ENCODE measurements at regions not wholly inside any gene's neighbourhood (a gene's known extent, or its start where the extent isn't known, plus 50 kb on each side); places are given as distances from the start of the nearest gene placed in this dataset.

DNA sequence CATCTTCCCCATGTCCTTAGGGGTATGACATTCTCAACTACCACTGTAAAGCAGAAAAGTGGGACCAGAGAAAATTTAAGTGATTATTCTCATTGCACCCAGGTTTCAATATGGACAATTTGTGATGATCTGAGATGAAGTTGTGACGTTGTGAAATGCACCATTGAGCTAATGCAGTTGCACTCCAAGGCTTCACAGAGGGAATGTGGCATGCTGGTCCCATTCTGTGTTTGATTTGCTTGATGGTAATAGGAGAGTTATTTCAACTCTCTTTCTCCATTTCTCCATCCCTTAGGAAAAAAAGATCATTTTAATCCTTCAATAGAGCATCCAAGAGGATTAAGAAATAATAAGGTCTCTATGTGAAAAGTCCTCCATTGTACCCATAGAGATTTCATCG, 136.6 kb downstream of the SLC30A10 start:
- Mint-ChIP-seq H3K4me1 (no peaks in the 10 kb centered on the region), H3K27me3 (no peaks in the 10 kb centered on the region), H3K9me3 (no peaks in the 10 kb centered on the region), H3K36me3 (no peaks in the 10 kb centered on the region), H3K4me3 (no peak overlapping the region), H3K27ac (no peak overlapping the region)
- CTCF ChIA-PET, result no interaction called here
- DNase-seq, result no peak

DNA sequence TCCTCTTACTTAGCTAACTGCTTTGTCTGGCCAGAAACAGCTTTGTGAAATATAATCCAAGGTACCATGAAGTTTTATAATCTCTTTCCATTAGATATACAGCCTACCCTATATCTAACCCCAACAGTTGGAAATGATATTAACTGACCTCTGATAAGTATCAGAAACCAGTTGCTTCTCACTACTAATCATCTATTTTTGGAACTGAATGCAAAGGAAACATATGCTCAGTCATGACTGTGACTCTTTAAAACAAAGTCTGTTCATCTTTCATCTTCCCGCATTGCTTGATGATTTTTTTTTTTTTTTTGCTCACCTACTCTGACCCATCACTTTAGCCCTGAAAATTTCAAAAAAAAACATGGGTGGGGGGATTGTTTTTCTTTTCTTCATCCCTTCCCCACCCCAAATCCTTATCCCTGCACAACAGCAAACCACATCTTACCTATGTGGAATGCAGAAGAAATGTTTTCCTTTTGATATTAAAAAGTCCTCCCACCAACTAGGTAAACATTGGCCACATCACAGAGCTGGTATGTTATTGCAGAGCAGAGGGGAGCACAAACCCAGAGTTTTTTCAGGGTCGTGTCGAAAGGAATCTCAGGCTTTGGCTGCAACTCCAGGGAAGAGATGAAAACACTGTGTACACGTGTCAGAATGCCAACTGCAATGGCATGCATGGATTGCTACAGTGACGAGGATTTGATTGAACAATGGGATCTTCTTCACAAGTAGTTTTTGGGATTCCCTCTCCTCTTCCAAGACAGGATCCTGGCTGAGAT, 137.3 kb downstream of the SLC30A10 start:
- Mint-ChIP-seq H3K9me3 (no peaks in the 10 kb centered on the region), H3K36me3 (no peaks in the 10 kb centered on the region), H3K27me3 (no peaks in the 10 kb centered on the region), H3K4me3 (no peak overlapping the region), H3K4me1 (no peaks in the 10 kb centered on the region), H3K27ac (no peak overlapping the region)
- CTCF ChIA-PET, result no interaction called here
- DNase-seq, result no peak

- no peak for DNase-seq
- H3K27ac Mint-ChIP-seq, result no peak overlapping the region
- no peaks in the 10 kb centered on the region for H3K4me1 Mint-ChIP-seq
- no peaks in the 10 kb centered on the region for H3K9me3 Mint-ChIP-seq
- no peak overlapping the region for H3K4me3 Mint-ChIP-seq
- CTCF ChIA-PET, result no interaction called here
- H3K36me3 Mint-ChIP-seq, result no peaks in the 10 kb centered on the region
- H3K27me3 Mint-ChIP-seq, result no peaks in the 10 kb centered on the region
Measured at GRCh38 chr1:219788700-219789099, 139.7 kb downstream of the SLC30A10 start.

GRCh38 chr1:219788091-219788490, 140.3 kb downstream of the SLC30A10 start:
- no peaks in the 10 kb centered on the region for H3K4me1 Mint-ChIP-seq
- H3K9me3 Mint-ChIP-seq, result no peaks in the 10 kb centered on the region
- H3K36me3 Mint-ChIP-seq, result no peaks in the 10 kb centered on the region
- H3K4me3 Mint-ChIP-seq, result no peak overlapping the region
- CTCF ChIA-PET, result no interaction called here
- no peaks in the 10 kb centered on the region for H3K27me3 Mint-ChIP-seq
- H3K27ac Mint-ChIP-seq, result no peak overlapping the region
- no peak for DNase-seq

- CTCF ChIA-PET, result no interaction called here
Measured at GRCh38 chr1:219784660-219785381, 143.5 kb downstream of the SLC30A10 start.

GRCh38 chr1:219783605-219784235, 144.6 kb downstream of the SLC30A10 start:
- no peaks in the 10 kb centered on the region for H3K4me1 Mint-ChIP-seq
- H3K9me3 Mint-ChIP-seq, result no peaks in the 10 kb centered on the region
- no peak for DNase-seq
- H3K27me3 Mint-ChIP-seq, result no peaks in the 10 kb centered on the region
- H3K36me3 Mint-ChIP-seq, result no peaks in the 10 kb centered on the region
- no peak overlapping the region for H3K27ac Mint-ChIP-seq
- H3K4me3 Mint-ChIP-seq, result no peak overlapping the region
- CTCF ChIA-PET, result no interaction called here

More at GRCh38 chr1:219784660-219785381, 143.5 kb downstream of the SLC30A10 start:
- peak overlapping the region; percentile 11 for H3K27ac Mint-ChIP-seq
- H3K27me3 Mint-ChIP-seq, result no peaks in the 10 kb centered on the region
- H3K4me1 Mint-ChIP-seq, result no peaks in the 10 kb centered on the region
- H3K36me3 Mint-ChIP-seq, result no peaks in the 10 kb centered on the region
- DNase-seq, result no peak
- H3K9me3 Mint-ChIP-seq, result no peaks in the 10 kb centered on the region
- H3K4me3 Mint-ChIP-seq, result no peak overlapping the region

GRCh38 chr1:219782929-219783328, 145.4 kb downstream of the SLC30A10 start:
- Mint-ChIP-seq H3K27me3 (no peaks in the 10 kb centered on the region), H3K9me3 (no peaks in the 10 kb centered on the region), H3K4me3 (no peak overlapping the region), H3K36me3 (no peaks in the 10 kb centered on the region), H3K27ac (no peak overlapping the region), H3K4me1 (no peaks in the 10 kb centered on the region)
- CTCF ChIA-PET, result no interaction called here
- no peak for DNase-seq

DNA sequence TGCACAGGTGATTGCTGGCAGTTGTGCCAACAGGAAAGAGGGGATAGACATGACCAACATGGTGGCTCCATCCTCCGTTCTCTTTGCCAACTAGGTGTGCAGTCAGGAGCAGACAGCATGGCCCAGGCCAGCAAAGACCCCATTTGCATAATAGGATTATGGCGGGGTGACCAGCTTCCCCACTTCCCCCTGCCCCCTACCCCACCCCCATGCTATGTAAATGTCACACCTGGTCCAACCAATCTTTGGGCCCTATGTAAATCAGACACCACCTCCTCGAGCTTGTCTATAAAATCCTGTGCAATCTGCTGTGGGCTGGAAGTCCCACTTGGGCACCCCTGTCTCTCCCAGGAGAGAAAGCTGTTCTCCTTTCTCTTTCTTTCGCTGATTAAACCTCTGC, 146.0 kb downstream of the SLC30A10 start:
- Mint-ChIP-seq H3K4me1 (no peaks in the 10 kb centered on the region), H3K9me3 (no peaks in the 10 kb centered on the region), H3K4me3 (no peak overlapping the region), H3K36me3 (no peaks in the 10 kb centered on the region), H3K27ac (no peak overlapping the region), H3K27me3 (no peaks in the 10 kb centered on the region)
- CTCF ChIA-PET, result no interaction called here
- no peak for DNase-seq

DNA sequence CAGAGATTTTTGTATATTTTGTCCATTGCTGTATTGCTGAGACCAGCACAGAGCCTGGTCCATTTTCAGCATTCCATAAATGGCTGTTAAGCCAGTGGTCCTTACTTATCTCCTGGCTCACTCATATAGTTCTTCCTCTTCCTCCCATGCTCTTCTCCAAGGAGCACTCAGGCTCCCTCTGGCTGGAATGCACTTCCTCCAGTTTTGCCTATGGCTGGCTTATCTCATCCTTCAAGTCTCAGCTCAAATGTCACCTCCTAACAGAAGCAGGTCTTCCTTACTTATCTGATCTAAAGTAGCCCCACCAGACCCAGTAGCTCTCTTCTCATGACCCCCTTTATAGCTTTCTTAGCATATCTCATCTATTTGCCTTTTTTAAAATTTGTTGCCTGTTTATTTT, 146.9 kb downstream of the SLC30A10 start:
- Mint-ChIP-seq H3K27me3 (no peaks in the 10 kb centered on the region), H3K36me3 (no peaks in the 10 kb centered on the region), H3K4me1 (no peaks in the 10 kb centered on the region), H3K27ac (no peak overlapping the region), H3K4me3 (no peak overlapping the region), H3K9me3 (no peaks in the 10 kb centered on the region)
- DNase-seq, result no peak
- CTCF ChIA-PET, result no interaction called here

GRCh38 chr1:219778793-219779369, 149.5 kb downstream of the SLC30A10 start:
- CTCF ChIA-PET, result no interaction called here
- H3K36me3 Mint-ChIP-seq, result no peaks in the 10 kb centered on the region
- no peaks in the 10 kb centered on the region for H3K27me3 Mint-ChIP-seq
- H3K4me3 Mint-ChIP-seq, result no peak overlapping the region
- H3K27ac Mint-ChIP-seq, result no peak overlapping the region
- H3K9me3 Mint-ChIP-seq, result peaks cover 2% of the 10 kb centered on the region
- no peaks in the 10 kb centered on the region for H3K4me1 Mint-ChIP-seq
- no peak for DNase-seq

DNA sequence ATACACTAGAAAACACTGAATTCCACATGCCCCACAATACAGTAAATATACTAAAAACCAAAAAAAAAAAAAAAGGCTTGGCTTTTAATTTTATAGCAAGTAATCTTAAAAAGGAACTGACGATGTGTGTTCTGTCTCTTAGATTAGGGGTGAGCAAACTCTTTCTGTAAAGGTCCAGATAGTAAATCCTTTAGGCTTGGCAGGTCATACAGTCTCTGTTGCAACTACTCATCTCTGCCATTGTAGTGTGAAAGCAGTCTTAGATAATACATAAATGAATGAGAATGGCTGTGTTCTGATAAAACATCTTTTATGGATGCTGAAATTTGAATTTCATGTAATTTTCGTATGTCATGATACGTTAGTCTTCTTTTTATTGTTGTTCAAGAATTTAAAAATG, 150.2 kb downstream of the SLC30A10 start:
- Mint-ChIP-seq H3K27ac (no peak overlapping the region), H3K27me3 (no peaks in the 10 kb centered on the region), H3K4me3 (no peak overlapping the region), H3K4me1 (no peaks in the 10 kb centered on the region), H3K36me3 (no peaks in the 10 kb centered on the region), H3K9me3 (peaks cover 2% of the 10 kb centered on the region)
- CTCF ChIA-PET, result no interaction called here
- DNase-seq, result no peak

GRCh38 chr1:219774386-219774785, 154.0 kb downstream of the SLC30A10 start:
- Mint-ChIP-seq H3K27ac (no peak overlapping the region), H3K4me1 (no peaks in the 10 kb centered on the region), H3K9me3 (peaks cover 4% of the 10 kb centered on the region), H3K36me3 (no peaks in the 10 kb centered on the region), H3K4me3 (no peak overlapping the region), H3K27me3 (no peaks in the 10 kb centered on the region)
- CTCF ChIA-PET, result no interaction called here
- DNase-seq, result no peak

DNA sequence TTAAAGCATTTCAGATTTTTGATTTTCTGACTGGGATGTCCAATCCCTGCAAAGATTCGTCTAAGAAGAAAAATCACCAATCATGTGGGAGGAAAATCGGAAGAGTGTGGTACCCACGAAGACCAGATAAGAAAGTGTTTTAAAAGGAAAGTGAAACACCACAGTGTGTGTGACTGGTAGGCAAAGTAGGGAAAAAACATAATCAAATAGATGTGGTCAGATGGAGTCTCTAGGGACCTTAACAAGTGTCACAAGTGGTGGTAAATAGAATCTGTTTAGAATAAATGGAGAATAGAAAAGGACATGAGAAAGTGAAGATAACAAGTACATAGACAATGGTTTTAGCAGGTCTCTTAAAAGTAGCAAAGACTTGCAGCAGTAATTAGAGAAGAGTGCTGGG, 154.6 kb downstream of the SLC30A10 start:
- H3K9me3 Mint-ChIP-seq, result peaks cover 6% of the 10 kb centered on the region
- no peak overlapping the region for H3K4me3 Mint-ChIP-seq
- no peaks in the 10 kb centered on the region for H3K27me3 Mint-ChIP-seq
- no peaks in the 10 kb centered on the region for H3K36me3 Mint-ChIP-seq
- H3K27ac Mint-ChIP-seq, result no peak overlapping the region
- no peak for DNase-seq
- H3K4me1 Mint-ChIP-seq, result no peaks in the 10 kb centered on the region
- CTCF ChIA-PET, result no interaction called here

DNA sequence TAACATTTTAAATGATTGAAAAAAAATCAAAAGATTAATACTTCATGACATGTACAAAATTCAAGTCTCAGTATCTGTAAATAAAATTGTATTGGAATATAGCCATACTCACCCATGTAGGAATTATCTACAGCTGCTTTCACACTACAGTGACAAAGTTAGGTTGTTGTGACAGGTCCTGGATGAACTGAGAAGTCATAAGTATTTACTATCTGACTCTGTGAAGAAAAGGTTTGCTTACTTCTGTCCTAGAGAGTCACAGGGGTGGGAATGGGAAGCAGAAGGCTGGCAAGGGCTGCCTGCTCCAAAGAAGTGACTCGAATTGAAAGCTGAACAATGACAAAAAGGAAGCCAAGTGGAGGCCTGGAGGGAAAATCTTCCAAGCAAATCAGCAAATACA, 155.2 kb downstream of the SLC30A10 start:
- DNase-seq, result no peak
- Mint-ChIP-seq H3K27me3 (no peaks in the 10 kb centered on the region), H3K4me3 (no peak overlapping the region), H3K36me3 (no peaks in the 10 kb centered on the region), H3K27ac (no peak overlapping the region), H3K9me3 (peaks cover 6% of the 10 kb centered on the region), H3K4me1 (no peaks in the 10 kb centered on the region)
- CTCF ChIA-PET, result no interaction called here

All from activated naive CD4-positive, alpha-beta T cell treated with anti-CD3 and anti-CD28 coated beads, Interleukin-2, amount 10 ng/mL, durations not matched to agents 7 days and 5 days (primary cell).